HG02798 (cell line): ENCODE measurements at regions not wholly inside any gene's neighbourhood (a gene's known extent, or its start where the extent isn't known, plus 50 kb on each side); places are given as distances from the start of the nearest gene placed in this dataset.
"Not testable (repeated sequence)": the region's sequence is repeated elsewhere in the genome, so short reads cannot be mapped to it uniquely, and the experiment has no call there.

Experiments
- ATAC-seq: cut with Tn5 transposase; IDR thresholded peaks from one replicate; pipeline ENCODE4 v1.9.1; 2021; ENCODE audit warnings: mild to moderate bottlenecking; ENCODE audit not compliant: unreplicated experiment, poor library complexity

GRCh38 chr17:74118504-74118903 lies 85.0 kb upstream of the RPL38 start:
- no peak for ATAC-seq

GRCh38 chr17:74119049-74119580 lies 84.4 kb upstream of the RPL38 start:
- no peak for ATAC-seq

GRCh38 chr17:74119965-74120364 lies 83.5 kb upstream of the RPL38 start:
- no peak for ATAC-seq

- no peak for ATAC-seq
Measured at GRCh38 chr17:74123350-74123749, 80.1 kb upstream of the RPL38 start.

GRCh38 chr17:74123866-74124444 lies 79.5 kb upstream of the RPL38 start:
- ATAC-seq, result no peak

GRCh38 chr17:74125156-74125555 lies 78.3 kb upstream of the RPL38 start:
- no peak for ATAC-seq

- ATAC-seq, result no peak
Measured at GRCh38 chr17:74126179-74126900, 77.1 kb upstream of the RPL38 start.

GRCh38 chr17:74126959-74127358 lies 76.5 kb upstream of the RPL38 start:
- ATAC-seq, result no peak

- no peak for ATAC-seq
Measured at GRCh38 chr17:74128456-74129211, 74.8 kb upstream of the RPL38 start.

- not testable (repeated sequence) for ATAC-seq
Measured at GRCh38 chr17:74129800-74130199, 73.7 kb upstream of the RPL38 start.

GRCh38 chr17:74130276-74130675 lies 73.2 kb upstream of the RPL38 start:
- no peak for ATAC-seq

GRCh38 chr17:74130841-74131240 lies 72.6 kb upstream of the RPL38 start:
- no peak for ATAC-seq

GRCh38 chr17:74132354-74132753 lies 71.1 kb upstream of the RPL38 start:
- no peak for ATAC-seq

- no peak for ATAC-seq
Measured at GRCh38 chr17:74133740-74134139, 69.7 kb upstream of the RPL38 start.

- not testable (repeated sequence) for ATAC-seq
Measured at GRCh38 chr17:74134234-74134633, 69.2 kb upstream of the RPL38 start.

- ATAC-seq, result no peak
Measured at GRCh38 chr17:74134991-74135390, 68.5 kb upstream of the RPL38 start.

GRCh38 chr17:74135391-74136167 lies 67.9 kb upstream of the RPL38 start:
- no peak for ATAC-seq

GRCh38 chr17:74137416-74137815 lies 66.1 kb upstream of the RPL38 start:
- no peak for ATAC-seq

- ATAC-seq, result no peak
Measured at GRCh38 chr17:74139120-74139519, 64.4 kb upstream of the RPL38 start.

GRCh38 chr17:74140282-74140681 lies 63.2 kb upstream of the RPL38 start:
- no peak for ATAC-seq
